Middle frontal gyrus (tissue), 1 donor: ENCODE measurements at regions not wholly inside any gene's neighbourhood (a gene's known extent, or its start where the extent isn't known, plus 50 kb on each side); places are given as distances from the start of the nearest gene placed in this dataset.

Experiments
- DNase-seq: peaks from one replicate; pipeline ENCODE4 v3.0.0-alpha.2; 2015; ENCODE audit warnings: low spot score; ENCODE audit errors: extremely low spot score

GRCh38 chr6:44500074-44500473 is 112.6 kb downstream of the CDC5L start:
- no peak for DNase-seq

- DNase-seq: no peak
Measured at GRCh38 chr6:44503471-44503870, 116.0 kb downstream of the CDC5L start.

GRCh38 chr6:44504301-44504791 is 116.8 kb downstream of the CDC5L start:
- DNase-seq: no peak

GRCh38 chr6:44505751-44506150 is 118.2 kb downstream of the CDC5L start:
- no peak for DNase-seq

- no peak for DNase-seq
Measured at GRCh38 chr6:44507014-44507413, 119.5 kb downstream of the CDC5L start.

GRCh38 chr6:44508646-44509045 is 121.1 kb downstream of the CDC5L start:
- no peak for DNase-seq

GRCh38 chr6:44511126-44511525 is 123.6 kb downstream of the CDC5L start:
- DNase-seq: no peak

GRCh38 chr6:44512868-44513741 is 125.6 kb downstream of the CDC5L start:
- DNase-seq: no peak

- no peak for DNase-seq
Measured at GRCh38 chr6:44514085-44514484, 126.6 kb downstream of the CDC5L start.

GRCh38 chr6:44514576-44515193 is 127.2 kb downstream of the CDC5L start:
- DNase-seq: no peak

GRCh38 chr6:44522871-44523270 is 135.4 kb downstream of the CDC5L start:
- DNase-seq: no peak

- no peak for DNase-seq
Measured at GRCh38 chr6:44524476-44525227, 137.1 kb downstream of the CDC5L start.

- no peak for DNase-seq
Measured at GRCh38 chr6:44525761-44526351, 138.3 kb downstream of the CDC5L start.

GRCh38 chr6:44527181-44527580 is 139.7 kb downstream of the CDC5L start:
- no peak for DNase-seq

- no peak for DNase-seq
Measured at GRCh38 chr6:44527583-44528369, 140.3 kb downstream of the CDC5L start.

GRCh38 chr6:44528370-44528644 is 140.8 kb downstream of the CDC5L start:
- no peak for DNase-seq

GRCh38 chr6:44528716-44529115 is 141.2 kb downstream of the CDC5L start:
- DNase-seq: no peak

GRCh38 chr6:44529146-44529905 is 141.8 kb downstream of the CDC5L start:
- no peak for DNase-seq

GRCh38 chr6:44530209-44530909 is 142.9 kb downstream of the CDC5L start:
- no peak for DNase-seq

- DNase-seq: no peak
Measured at GRCh38 chr6:44530910-44531234, 143.4 kb downstream of the CDC5L start.
